C4-2B (cell line): ENCODE measurements at regions not wholly inside any gene's neighbourhood (a gene's known extent, or its start where the extent isn't known, plus 50 kb on each side); places are given as distances from the start of the nearest gene placed in this dataset.

Experiments used
- CTCF ChIP-seq: fragments of 450-650 bp; conservative IDR thresholded peaks from 2 replicates; pipeline ENCODE4 v1.5.1; 2017; ENCODE audit warnings: mild to moderate bottlenecking
- ZFX ChIP-seq: fragments of 450-650 bp; IDR thresholded peaks from 2 replicates; pipeline ENCODE4 v1.6.1; 2017

- TF ChIP-seq CTCF (no peak), ZFX (no peak)
Measured at GRCh38 chr7:18081617-18082016, 54.0 kb upstream of the PRPS1L1 start.
